ENCODE measurements at regions not wholly inside any gene's neighbourhood (a gene's known extent, or its start where the extent isn't known, plus 50 kb on each side); places are given as distances from the start of the nearest gene placed in this dataset.

DNA sequence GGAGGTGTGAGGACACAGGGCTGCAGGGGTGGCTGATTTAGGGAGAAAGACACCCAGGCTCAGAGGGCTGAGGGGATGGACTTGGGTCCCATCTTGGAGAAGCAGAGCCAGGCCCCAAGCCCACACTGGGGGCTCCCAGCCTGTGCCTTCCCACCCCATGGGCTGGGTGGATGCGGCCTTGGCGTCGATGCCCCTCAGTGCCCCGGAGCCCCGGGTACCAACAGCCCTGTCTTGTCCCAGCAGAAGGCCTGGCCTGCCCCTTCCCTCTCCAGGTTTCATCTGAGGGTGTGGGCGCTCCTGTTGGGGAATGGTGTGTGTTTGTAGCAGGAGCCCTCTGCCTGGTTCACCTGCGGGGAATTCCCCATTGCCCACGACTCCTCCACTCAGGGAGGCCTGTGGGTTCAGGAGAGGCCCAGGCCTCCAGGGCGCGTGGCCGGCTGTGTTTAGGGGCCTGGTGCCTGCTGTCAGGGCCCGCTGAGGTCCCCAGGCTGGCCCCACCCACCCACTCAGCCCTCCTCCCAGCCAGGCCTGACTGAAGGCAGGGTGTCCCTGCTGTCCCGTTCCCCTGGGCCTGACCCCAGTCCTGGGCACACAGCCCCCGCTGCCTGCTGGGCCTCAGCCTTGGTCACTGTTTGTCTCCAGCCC is 51.1 kb upstream of the BEGAIN start:
- DNase-seq (ENCODE audit: low spot score) = no peak

- no peak for DNase-seq (ENCODE audit: low spot score)
Observed at GRCh38 chr14:100639280-100639679, 52.1 kb upstream of the BEGAIN start.

GRCh38 chr14:100640471-100641273 is 53.5 kb upstream of the BEGAIN start:
- DNase-seq (ENCODE audit: low spot score) = peak; percentile 65

DNA sequence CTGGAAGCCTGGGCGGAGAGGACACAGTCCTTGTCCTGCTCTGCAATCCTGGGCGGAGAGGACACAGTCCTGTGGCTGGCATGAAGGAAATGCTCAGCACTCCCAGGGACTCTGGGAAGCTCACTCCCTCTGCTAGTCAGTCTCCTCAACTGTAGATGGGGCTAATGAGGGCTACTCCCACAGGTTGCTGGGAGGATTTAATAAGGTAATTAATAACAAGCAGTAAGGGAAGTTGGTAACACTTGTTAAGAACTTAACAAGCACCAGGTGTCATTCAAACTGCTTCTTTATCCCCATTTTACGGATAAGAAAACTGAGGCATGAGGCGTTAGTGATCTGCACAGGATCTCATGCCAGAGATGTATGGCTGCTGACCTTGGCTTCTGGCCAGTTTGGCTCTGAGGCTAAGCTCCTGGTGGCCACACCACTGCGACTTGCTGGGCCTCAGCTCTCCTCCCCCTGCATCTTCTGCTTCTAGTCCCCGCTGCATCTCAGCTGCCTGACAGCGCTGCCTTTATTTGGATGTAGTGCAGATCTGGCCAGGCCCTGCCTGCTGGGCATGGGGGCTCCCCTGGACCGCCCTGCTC is 54.1 kb upstream of the BEGAIN start:
- no peak for DNase-seq (ENCODE audit: low spot score)

DNA sequence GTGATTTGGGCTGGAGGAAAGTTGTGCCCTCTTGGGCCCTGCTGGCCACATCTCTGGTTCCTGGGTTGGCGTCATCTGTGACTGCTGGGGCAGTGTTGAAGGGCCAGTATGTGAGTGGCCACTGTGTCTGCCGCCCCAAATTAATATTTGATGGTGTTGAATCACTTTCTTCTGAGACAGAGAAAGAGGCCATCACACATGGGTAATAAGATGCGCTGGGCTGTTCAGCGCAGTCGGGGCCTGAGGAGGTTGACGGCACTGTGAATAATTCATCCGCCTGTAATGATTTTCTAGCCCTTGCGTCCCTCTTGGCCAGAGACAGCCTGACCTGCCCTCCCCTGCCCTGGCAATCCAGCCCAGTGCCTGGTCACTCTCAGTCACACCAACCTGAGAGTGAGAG is 56.2 kb upstream of the BEGAIN start:
- no peak for DNase-seq (ENCODE audit: low spot score)

GRCh38 chr14:100644383-100644782 is 57.2 kb upstream of the BEGAIN start:
- DNase-seq (ENCODE audit: low spot score) = no peak

DNA sequence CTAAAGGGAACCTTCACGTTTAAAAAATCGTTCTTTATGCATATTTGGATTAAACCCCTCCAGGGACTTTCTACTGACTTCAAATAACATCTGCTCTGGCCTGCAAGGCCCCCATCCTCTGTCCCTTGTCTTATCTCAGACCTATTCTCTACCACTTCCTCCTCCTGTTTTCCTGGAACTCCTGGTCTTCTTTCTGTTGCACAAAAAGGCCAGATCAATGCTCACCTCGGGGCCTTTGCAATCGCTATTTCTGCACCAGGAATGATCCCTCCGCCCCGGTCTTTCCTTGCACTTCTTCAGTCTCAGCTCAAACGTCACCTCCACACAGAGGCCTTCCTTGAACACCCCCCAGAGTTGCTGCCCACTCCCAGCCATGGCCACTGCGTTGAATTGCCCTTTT is 57.6 kb upstream of the BEGAIN start:
- no peak for DNase-seq (ENCODE audit: low spot score)

GRCh38 chr14:100645196-100645981 is 58.2 kb upstream of the BEGAIN start:
- DNase-seq (ENCODE audit: low spot score) = peak; percentile 83

GRCh38 chr14:100645982-100646314 is 58.7 kb upstream of the BEGAIN start:
- DNase-seq (ENCODE audit: low spot score) = no peak

DNA sequence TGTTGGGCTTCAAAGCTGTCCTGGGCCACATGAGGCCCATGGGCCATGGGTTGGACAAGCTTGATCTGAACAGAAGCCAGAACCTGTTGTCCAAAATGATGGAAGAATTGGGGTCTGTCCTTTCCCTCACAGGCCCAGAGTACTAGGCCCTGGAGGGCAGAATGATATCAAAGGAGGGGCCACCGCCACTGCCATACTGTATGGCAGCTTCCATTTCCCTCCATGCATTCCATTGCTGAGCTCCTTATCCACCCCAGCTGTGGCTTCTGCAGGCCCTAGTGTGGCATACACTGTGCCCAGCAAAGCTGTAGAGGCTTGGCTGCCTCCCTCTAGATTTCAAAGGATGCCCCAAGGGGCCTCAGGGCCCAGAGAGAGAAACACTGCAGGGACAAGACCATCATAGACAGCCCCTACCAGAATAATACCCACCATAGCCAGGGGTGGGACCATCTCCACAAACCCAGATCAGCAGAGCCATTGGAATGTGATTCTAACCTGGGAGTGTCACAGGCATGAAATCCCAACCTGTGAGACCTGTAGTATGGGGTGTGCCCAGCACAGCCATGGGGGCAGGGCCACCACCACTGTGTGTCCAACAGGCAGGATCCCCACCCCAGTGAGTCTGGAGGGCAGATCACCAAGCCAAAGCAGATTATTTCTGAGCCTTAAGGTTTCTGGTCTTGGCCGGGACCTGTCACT is 61.4 kb upstream of the BEGAIN start:
- no peak for DNase-seq (ENCODE audit: low spot score)

DNA sequence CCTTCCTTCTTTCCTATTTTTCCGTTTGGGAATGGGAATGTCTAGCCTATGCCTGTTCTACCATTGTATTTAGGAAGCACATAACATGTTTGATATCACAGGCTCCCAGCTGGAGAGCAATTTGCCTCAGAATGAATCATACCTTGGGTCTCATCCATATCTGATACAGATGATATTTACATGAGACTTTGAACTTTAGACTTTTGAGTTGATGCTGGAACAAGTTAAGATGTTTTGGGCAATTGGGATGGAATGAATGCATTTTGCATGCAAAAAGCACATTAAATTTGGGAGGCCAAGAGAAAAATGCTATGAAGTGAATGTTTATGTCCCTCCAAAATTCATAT is 61.9 kb upstream of the BEGAIN start:
- DNase-seq (ENCODE audit: low spot score) = no peak

DNA sequence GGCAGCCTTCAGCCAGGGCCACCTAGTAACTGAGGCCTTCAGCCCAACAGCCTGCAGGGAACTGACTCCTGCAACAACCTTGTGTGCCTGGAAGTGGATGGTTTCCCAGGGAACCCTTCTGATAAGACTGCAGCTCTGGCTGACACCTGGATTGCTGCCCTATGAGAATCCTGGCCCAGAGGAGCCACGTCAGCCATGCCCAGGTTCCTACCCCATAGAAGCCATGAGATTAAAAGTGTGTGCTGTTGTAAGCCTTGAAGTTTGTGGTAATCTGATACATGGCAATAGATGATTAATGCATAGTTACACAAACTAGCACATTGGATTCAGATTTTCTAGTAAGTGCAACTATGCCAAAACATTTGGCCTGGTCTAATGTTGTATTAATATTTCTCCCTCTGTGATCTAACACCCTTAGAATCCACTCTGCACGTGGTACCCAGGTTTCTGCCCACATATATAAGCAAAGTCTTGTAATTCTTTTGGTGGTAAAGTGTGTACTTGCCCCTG is 64.8 kb upstream of the BEGAIN start:
- DNase-seq (ENCODE audit: low spot score) = no peak

DNA sequence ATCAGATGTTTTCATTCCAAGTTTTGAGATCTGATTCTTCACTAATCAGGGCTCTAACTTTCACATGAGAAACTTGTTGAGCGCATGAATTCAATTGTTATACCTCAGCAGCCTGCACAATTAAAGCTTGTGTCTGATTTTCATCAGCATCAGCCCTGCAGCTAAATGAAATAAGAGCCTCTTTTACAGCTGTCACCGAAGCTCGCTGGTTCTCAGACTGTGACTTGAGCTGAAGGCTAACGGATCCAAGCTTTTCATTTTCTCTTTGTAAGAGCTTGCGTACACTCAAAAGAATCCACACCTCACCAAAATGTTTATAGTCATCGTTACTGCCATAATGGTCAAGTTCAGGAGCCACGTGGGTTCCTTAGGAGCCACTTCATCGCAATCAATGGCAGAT is 65.5 kb upstream of the BEGAIN start:
- no peak for DNase-seq (ENCODE audit: low spot score)

DNA sequence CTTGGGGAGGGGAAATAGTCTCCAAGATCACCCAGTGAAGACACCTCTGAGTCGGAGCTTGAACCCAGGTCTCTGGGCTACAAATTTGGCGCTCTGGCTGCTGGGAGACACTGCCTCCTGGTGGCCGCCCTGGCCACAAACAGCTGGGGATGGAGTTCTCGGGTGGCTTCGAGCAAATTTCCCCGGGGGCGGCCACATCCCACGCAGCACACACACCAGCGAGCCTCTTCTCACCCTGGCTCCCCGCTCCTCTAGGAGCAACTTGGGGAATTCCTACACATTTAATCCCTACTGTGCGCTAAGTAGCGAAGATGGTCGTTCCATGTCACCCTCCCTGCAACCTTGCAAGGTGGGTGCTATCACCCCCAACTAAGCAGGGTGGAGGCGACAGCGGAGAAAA is 66.2 kb upstream of the BEGAIN start:
- DNase-seq (ENCODE audit: low spot score) = no peak

DNA sequence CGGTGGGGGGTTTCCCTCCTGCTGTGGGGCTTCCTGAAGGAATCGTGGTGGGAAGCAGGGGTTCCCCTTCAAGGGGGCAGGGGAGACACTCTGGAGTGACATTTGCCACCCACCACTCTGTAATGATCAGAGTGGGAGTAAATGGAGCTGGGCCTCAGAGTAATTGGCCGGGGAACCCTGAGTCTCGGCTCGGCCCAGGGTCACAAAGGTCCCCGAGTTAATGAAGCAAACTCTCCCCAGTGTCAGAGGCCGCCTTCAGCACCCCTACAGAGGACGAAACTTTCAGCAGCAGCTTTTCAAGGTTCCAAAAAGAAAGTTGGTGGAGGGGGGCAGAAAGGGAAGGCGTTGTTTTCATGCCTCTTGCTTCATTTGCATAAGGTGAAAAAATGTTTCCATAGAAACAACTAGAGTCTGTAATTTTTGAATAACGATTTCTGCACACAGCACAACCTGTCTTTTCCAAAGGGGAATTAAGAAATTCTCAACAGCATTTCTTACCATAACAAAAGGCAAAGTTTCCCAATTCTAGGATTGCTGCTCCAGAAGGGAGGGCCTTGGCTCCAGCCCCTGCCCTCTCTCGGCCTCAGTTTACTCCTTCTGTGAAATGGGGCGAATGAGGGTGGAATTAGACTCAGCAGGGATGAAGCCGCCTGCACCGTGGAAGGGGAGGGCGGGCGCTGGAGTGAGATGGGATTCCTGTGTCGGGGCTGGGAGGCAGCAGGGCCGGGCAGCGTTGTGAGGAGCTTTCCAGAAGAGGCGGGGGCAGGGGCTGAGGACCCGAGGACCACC is 67.0 kb upstream of the BEGAIN start:
- peak; percentile 21 for DNase-seq (ENCODE audit: low spot score)

GRCh38 chr14:100654814-100655740 is 67.9 kb upstream of the BEGAIN start:
- DNase-seq (ENCODE audit: low spot score) = no peak

DNA sequence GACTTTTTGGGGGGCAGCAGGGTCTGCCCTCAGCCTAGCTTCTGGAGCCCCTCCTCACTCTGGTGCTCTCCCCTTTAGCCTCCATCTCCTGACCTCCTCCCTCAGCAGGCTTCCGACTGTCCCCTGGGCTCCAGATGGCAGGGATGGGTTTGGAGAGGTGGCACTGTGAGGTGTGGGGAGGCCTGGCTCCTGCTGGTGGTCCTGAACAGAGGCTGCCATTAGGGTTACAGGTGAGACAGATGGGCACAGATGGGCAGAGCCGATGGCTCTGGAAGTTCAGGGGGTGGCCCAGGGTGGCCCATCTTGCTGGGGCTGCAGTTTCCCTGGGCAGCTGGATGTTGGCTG is 68.5 kb upstream of the BEGAIN start:
- DNase-seq (ENCODE audit: low spot score) = no peak

GRCh38 chr14:100656996-100657395 is 69.7 kb upstream of the DLK1 start:
- DNase-seq (ENCODE audit: low spot score) = no peak

DNA sequence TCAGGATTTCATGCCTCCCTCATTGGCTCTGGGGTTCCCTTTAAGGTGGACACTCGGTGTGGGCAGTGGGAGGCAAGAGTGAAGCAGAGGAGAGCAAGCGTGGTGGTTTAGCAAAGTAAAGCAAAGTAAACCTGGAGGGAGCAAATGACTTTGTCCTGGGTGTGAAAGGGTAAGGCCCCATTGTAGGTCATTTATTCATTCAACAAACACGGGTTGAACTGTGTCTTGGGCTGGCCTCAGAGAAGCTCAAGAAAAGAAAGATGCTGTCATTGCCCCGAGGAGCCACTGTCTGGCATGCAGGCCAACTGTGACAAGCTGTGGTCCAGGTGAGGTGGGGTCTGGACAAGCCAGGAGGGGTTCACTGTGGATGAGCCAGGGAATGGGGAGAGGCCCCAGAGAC is 68.9 kb upstream of the DLK1 start:
- DNase-seq (ENCODE audit: low spot score) = no peak

DNA sequence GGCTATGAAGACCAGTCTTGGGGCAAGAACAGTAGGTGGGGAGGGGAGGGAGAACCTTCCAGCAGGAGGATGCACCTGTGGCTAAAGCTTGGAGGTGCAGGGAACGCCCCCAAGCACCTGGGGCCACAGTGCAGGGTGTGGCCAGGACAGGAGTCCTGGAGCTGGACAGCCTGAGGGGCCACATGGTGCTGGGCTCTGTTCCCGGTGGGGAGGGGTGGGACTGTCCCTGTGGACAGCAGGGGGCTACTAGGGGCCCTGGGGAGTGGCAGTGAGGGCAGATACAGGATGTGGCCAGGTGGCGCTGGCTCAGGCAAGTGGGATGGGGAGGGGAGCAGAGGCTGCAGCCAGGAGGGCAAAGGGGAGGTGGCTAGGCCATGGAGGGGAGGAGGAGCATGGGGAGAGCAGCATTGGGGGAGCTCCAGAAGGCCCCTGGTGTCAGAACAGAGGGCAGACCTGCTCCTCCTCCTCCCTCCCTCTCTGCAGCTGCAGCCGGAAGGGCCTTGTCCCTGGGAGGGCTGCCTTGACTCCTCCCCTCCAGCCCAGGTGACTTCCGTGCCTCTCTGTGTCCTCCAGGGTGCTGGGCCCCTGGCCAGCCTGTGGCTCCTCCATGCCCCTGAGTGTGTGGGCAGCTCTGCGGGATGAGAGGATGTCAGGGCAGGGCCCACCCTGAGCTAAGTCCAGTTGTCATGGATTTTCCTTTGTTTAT is 68.4 kb upstream of the DLK1 start:
- DNase-seq (ENCODE audit: low spot score) = peak; percentile 43

Data from NAMALWA (cell line).